Fibroblast of gingiva (primary cell): ENCODE measurements at regions not wholly inside any gene's neighbourhood (a gene's known extent, or its start where the extent isn't known, plus 50 kb on each side); places are given as distances from the start of the nearest gene placed in this dataset.
"Not testable (repeated sequence)": the region's sequence is repeated elsewhere in the genome, so short reads cannot be mapped to it uniquely, and the experiment has no call there.

Source experiments
- DNase-seq: peaks from one replicate; pipeline ENCODE4 v3.0.0-alpha.2; 2011; ENCODE audit warnings: low read depth

GRCh38 chr2:75325594-75325993 lies 126.3 kb upstream of the TACR1 start:
- no peak for DNase-seq

GRCh38 chr2:75324861-75325284 lies 125.6 kb upstream of the TACR1 start:
- DNase-seq = no peak

- DNase-seq = no peak
Observed at GRCh38 chr2:75324141-75324540, 124.8 kb upstream of the TACR1 start.

- no peak for DNase-seq
Observed at GRCh38 chr2:75321599-75321922, 122.2 kb upstream of the TACR1 start.

- no peak for DNase-seq
Observed at GRCh38 chr2:75320898-75321598, 121.7 kb upstream of the TACR1 start.

GRCh38 chr2:75319951-75320350 lies 120.6 kb upstream of the TACR1 start:
- DNase-seq = no peak

GRCh38 chr2:75317802-75318201 lies 118.5 kb upstream of the TACR1 start:
- DNase-seq = no peak

GRCh38 chr2:75317316-75317715 lies 118.0 kb upstream of the TACR1 start:
- no peak for DNase-seq

- peak; percentile 16 for DNase-seq
Observed at GRCh38 chr2:75315436-75315835, 116.1 kb upstream of the TACR1 start.

- DNase-seq = no peak
Observed at GRCh38 chr2:75311993-75312392, 112.7 kb upstream of the TACR1 start.

- no peak for DNase-seq
Observed at GRCh38 chr2:75311521-75311920, 112.2 kb upstream of the TACR1 start.

- peak; percentile 16 for DNase-seq
Observed at GRCh38 chr2:75310876-75311275, 111.6 kb upstream of the TACR1 start.

GRCh38 chr2:75309596-75310463 lies 110.5 kb upstream of the TACR1 start:
- DNase-seq = no peak

- DNase-seq = no peak
Observed at GRCh38 chr2:75303227-75303626, 103.9 kb upstream of the TACR1 start.

GRCh38 chr2:75294362-75294761 lies 95.0 kb upstream of the TACR1 start:
- DNase-seq = no peak

GRCh38 chr2:75292826-75293225 lies 93.5 kb upstream of the TACR1 start:
- DNase-seq = no peak

GRCh38 chr2:75290600-75291150 lies 91.4 kb upstream of the TACR1 start:
- peak; percentile 22 for DNase-seq

- no peak for DNase-seq
Observed at GRCh38 chr2:75289771-75290170, 90.5 kb upstream of the TACR1 start.

- not testable (repeated sequence) for DNase-seq
Observed at GRCh38 chr2:75289178-75289577, 89.9 kb upstream of the TACR1 start.

GRCh38 chr2:75288760-75289159 lies 89.4 kb upstream of the TACR1 start:
- DNase-seq = no peak

GRCh38 chr2:75287624-75288316 lies 88.5 kb upstream of the TACR1 start:
- DNase-seq = no peak

- DNase-seq = no peak
Observed at GRCh38 chr2:75284345-75284744, 85.0 kb upstream of the TACR1 start.
